ENCODE measurements at regions not wholly inside any gene's neighbourhood (a gene's known extent, or its start where the extent isn't known, plus 50 kb on each side); places are given as distances from the start of the nearest gene placed in this dataset.

- DNase-seq (ENCODE audit: low read depth, low spot score) = peak; percentile 43
- Histone ChIP-seq H3K9me3 (ENCODE audit: control insufficient read depth, insufficient read depth, low read length) (no peaks in the 10 kb centered on the region), H3K4me1 (ENCODE audit: control insufficient read depth, insufficient read depth, low read length) (no peaks in the 10 kb centered on the region), H3K4me3 (ENCODE audit: low read length) (no peak overlapping the region), H3K27me3 (ENCODE audit: control insufficient read depth, insufficient read depth, low read length) (no peaks in the 10 kb centered on the region), H3K27ac (ENCODE audit: low read length) (no peak overlapping the region), H3K36me3 (ENCODE audit: control insufficient read depth, insufficient read depth, low read length) (no peaks in the 10 kb centered on the region)
- WGBS (ENCODE audit: insufficient coverage, insufficient read length) = no CpG with 5 or more reads among the region's 3 CpGs
Observed at GRCh38 chr9:19517202-19517942, 108.6 kb downstream of the ACER2 start.

- H3K36me3 ChIP-seq (ENCODE audit: control insufficient read depth, insufficient read depth, low read length) = no peaks in the 10 kb centered on the region
- no peak overlapping the region for H3K4me3 ChIP-seq (ENCODE audit: low read length)
- no CpG with 5 or more reads among the region's 4 CpGs for WGBS (ENCODE audit: insufficient coverage, insufficient read length)
- no peaks in the 10 kb centered on the region for H3K4me1 ChIP-seq (ENCODE audit: control insufficient read depth, insufficient read depth, low read length)
- H3K9me3 ChIP-seq (ENCODE audit: control insufficient read depth, insufficient read depth, low read length) = no peaks in the 10 kb centered on the region
- DNase-seq (ENCODE audit: low read depth, low spot score) = no peak
- no peak overlapping the region for H3K27ac ChIP-seq (ENCODE audit: low read length)
- no peaks in the 10 kb centered on the region for H3K27me3 ChIP-seq (ENCODE audit: control insufficient read depth, insufficient read depth, low read length)
Observed at GRCh38 chr9:19516348-19516747, 107.5 kb downstream of the ACER2 start.

- H3K27me3 ChIP-seq (ENCODE audit: control insufficient read depth, insufficient read depth, low read length) = no peaks in the 10 kb centered on the region
- H3K4me3 ChIP-seq (ENCODE audit: low read length) = no peak overlapping the region
- H3K4me1 ChIP-seq (ENCODE audit: control insufficient read depth, insufficient read depth, low read length) = no peaks in the 10 kb centered on the region
- DNase-seq (ENCODE audit: low read depth, low spot score) = no peak
- 100% methylated on average over 1 of the region's 7 CpGs for WGBS (ENCODE audit: insufficient coverage, insufficient read length)
- no peaks in the 10 kb centered on the region for H3K36me3 ChIP-seq (ENCODE audit: control insufficient read depth, insufficient read depth, low read length)
- no peaks in the 10 kb centered on the region for H3K9me3 ChIP-seq (ENCODE audit: control insufficient read depth, insufficient read depth, low read length)
- no peak overlapping the region for H3K27ac ChIP-seq (ENCODE audit: low read length)
Observed at GRCh38 chr9:19513671-19514275, 105.0 kb downstream of the ACER2 start.

DNA sequence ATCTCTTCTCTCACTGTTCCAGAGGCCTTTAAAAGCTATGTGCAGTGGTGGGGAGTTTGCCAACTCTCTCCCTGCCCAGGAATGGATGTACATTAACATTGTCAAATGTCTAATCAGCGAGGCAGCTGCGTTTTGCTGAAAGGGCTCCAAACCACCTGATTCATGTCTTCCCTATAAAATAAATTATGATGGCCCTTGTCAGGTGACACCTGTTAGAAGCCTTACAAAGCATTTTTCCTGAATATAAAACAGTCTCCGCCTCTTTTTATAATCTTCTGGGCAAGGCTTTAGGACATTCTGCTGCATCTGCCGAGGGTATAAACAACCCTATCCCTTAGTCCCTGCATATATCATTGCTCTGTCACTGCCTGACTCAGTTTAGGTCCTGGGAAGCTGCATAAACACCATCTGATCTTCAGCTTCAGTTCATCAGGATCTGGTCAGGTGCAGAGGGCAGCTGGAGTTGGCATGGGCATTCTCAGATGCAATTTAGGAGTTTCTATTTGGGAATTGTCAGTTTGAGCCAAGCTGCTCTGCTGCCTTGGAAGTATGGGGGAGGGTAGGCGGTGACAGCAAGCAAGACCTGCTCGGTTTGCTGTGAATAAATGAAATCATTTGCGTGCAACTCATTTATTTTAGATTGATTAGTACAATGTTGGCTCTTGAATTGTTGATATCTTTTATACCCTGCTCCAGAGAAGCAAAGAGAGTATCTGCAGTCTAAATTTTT is 103.5 kb downstream of the ACER2 start:
- H3K4me1 ChIP-seq (ENCODE audit: control insufficient read depth, insufficient read depth, low read length) = no peaks in the 10 kb centered on the region
- no CpG with 5 or more reads among the region's 7 CpGs for WGBS (ENCODE audit: insufficient coverage, insufficient read length)

DNA sequence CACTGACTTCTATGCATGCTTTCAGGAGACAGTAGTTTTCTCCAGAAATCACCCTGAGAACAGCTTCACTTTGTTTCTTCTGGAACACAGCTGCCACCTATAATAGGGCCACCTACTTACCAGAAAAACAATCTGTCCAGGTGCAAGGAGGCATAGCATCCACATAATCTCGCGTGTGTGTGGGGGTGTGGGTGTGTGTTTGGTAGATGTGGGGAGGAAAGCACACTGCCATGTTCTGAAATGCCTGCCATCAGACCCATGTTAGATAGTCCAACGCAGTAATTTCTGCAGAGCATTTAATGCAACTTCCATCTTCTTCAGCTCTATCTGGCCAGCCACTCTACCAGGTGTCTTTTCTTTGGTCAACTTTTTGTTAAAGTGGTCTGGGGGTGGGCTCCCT is 102.9 kb downstream of the ACER2 start:
- H3K9me3 ChIP-seq (ENCODE audit: control insufficient read depth, insufficient read depth, low read length) = no peaks in the 10 kb centered on the region
- DNase-seq (ENCODE audit: low read depth, low spot score) = no peak
- WGBS (ENCODE audit: insufficient coverage, insufficient read length) = no CpG with 5 or more reads among the region's 3 CpGs
- no peak overlapping the region for H3K4me3 ChIP-seq (ENCODE audit: low read length)
- H3K36me3 ChIP-seq (ENCODE audit: control insufficient read depth, insufficient read depth, low read length) = no peaks in the 10 kb centered on the region
- no peaks in the 10 kb centered on the region for H3K4me1 ChIP-seq (ENCODE audit: control insufficient read depth, insufficient read depth, low read length)
- no peak overlapping the region for H3K27ac ChIP-seq (ENCODE audit: low read length)
- H3K27me3 ChIP-seq (ENCODE audit: control insufficient read depth, insufficient read depth, low read length) = no peaks in the 10 kb centered on the region

More for the DNA sequence above, 103.5 kb downstream of the ACER2 start:
- Histone ChIP-seq H3K27ac (ENCODE audit: low read length) (no peak overlapping the region), H3K9me3 (ENCODE audit: control insufficient read depth, insufficient read depth, low read length) (no peaks in the 10 kb centered on the region), H3K36me3 (ENCODE audit: control insufficient read depth, insufficient read depth, low read length) (no peaks in the 10 kb centered on the region), H3K4me3 (ENCODE audit: low read length) (no peak overlapping the region), H3K27me3 (ENCODE audit: control insufficient read depth, insufficient read depth, low read length) (no peaks in the 10 kb centered on the region)
- no peak for DNase-seq (ENCODE audit: low read depth, low spot score)

- Histone ChIP-seq H3K27me3 (ENCODE audit: control insufficient read depth, insufficient read depth, low read length) (no peaks in the 10 kb centered on the region), H3K9me3 (ENCODE audit: control insufficient read depth, insufficient read depth, low read length) (no peaks in the 10 kb centered on the region), H3K27ac (ENCODE audit: low read length) (no peak overlapping the region), H3K4me3 (ENCODE audit: low read length) (no peak overlapping the region), H3K4me1 (ENCODE audit: control insufficient read depth, insufficient read depth, low read length) (no peaks in the 10 kb centered on the region), H3K36me3 (ENCODE audit: control insufficient read depth, insufficient read depth, low read length) (no peaks in the 10 kb centered on the region)
- no peak for DNase-seq (ENCODE audit: low read depth, low spot score)
- WGBS (ENCODE audit: insufficient coverage, insufficient read length) = no CpG with 5 or more reads among the region's 4 CpGs
Observed at GRCh38 chr9:19510907-19511306, 102.1 kb downstream of the ACER2 start.
